ENCODE measurements at regions not wholly inside any gene's neighbourhood (a gene's known extent, or its start where the extent isn't known, plus 50 kb on each side); places are given as distances from the start of the nearest gene placed in this dataset.

- TF ChIP-seq POLR2A (IDR thresholded peaks at IDR 0.05) = no peak
- no peak for TF ChIP-seq CTCF (IDR thresholded peaks at IDR 0.05)
- TF ChIP-seq EP300 (IDR thresholded peaks at IDR 0.05) = no peak
These were observed 53.1 kb upstream of the USP7 start for GRCh38 chr16:9016824-9017223.

All from upper lobe of left lung (tissue), 4 donors.